ENCODE measurements at regions not wholly inside any gene's neighbourhood (a gene's known extent, or its start where the extent isn't known, plus 50 kb on each side); places are given as distances from the start of the nearest gene placed in this dataset.
"Not testable (repeated sequence)": the region's sequence is repeated elsewhere in the genome, so short reads cannot be mapped to it uniquely, and the experiment has no call there.

- Mint-ChIP-seq H3K4me3 (no peak overlapping the region), H3K27me3 (ENCODE audit: insufficient read depth, low read depth) (peaks cover 3% of the 10 kb centered on the region), H3K27ac (no peak overlapping the region), H3K4me1 (peaks cover 8% of the 10 kb centered on the region), H3K9me3 (no peaks in the 10 kb centered on the region), H3K36me3 (no peaks in the 10 kb centered on the region)
- no peak overlapping the region for H3K27ac ChIP-seq
- no peak overlapping the region for H3K4me2 ChIP-seq
- no peaks in the 10 kb centered on the region for H3K27me3 ChIP-seq
- H2AFZ ChIP-seq (replicated peaks), result no peak overlapping the region
- H3K9me3 ChIP-seq (ENCODE audit: low read depth), result no peaks in the 10 kb centered on the region
- no peak for DNase-seq (ENCODE audit: low spot score)
- peaks cover 7% of the 10 kb centered on the region for H3K4me1 ChIP-seq
- no peaks in the 10 kb centered on the region for H4K20me1 ChIP-seq (ENCODE audit: low read depth)
- no peaks in the 10 kb centered on the region for H3K36me3 ChIP-seq
- no peaks in the 10 kb centered on the region for H3K79me2 ChIP-seq (ENCODE audit: low read depth)
- no peak overlapping the region for H3K4me3 ChIP-seq
- H3F3A ChIP-seq (ENCODE audit: low read depth), result no peaks in the 10 kb centered on the region
- no peak overlapping the region for H3K9ac ChIP-seq
- TF ChIP-seq CTCF (IDR thresholded peaks at IDR 0.05) (no peak), EZH2phosphoT487 (IDR thresholded peaks at IDR 0.05) (no peak), EZH2 (IDR thresholded peaks at IDR 0.05) (no peak)
Observed at GRCh38 chr2:129559101-129559500, 420.4 kb upstream of the RAB6C start.

- DNase-seq (ENCODE audit: low spot score), result no peak
- no peak overlapping the region for H3K9ac ChIP-seq
- no peak overlapping the region for H3K27ac Mint-ChIP-seq
Observed at GRCh38 chr2:129565551-129566109, 413.8 kb upstream of the RAB6C start.

GRCh38 chr2:129570812-129571211 lies 408.7 kb upstream of the RAB6C start:
- not testable (repeated sequence) for H3K79me2 ChIP-seq (ENCODE audit: low read depth); H3K27ac ChIP-seq; H3K4me2 ChIP-seq; H3K27ac Mint-ChIP-seq; H3K27me3 ChIP-seq; H3K4me1 ChIP-seq; H3K4me1 Mint-ChIP-seq; H3K27me3 Mint-ChIP-seq (ENCODE audit: insufficient read depth, low read depth); H3K36me3 ChIP-seq; H3F3A ChIP-seq (ENCODE audit: low read depth); H3K4me3 ChIP-seq; H2AFZ ChIP-seq (replicated peaks); H3K4me3 Mint-ChIP-seq; H3K9ac ChIP-seq; DNase-seq (ENCODE audit: low spot score); H3K9me3 ChIP-seq (ENCODE audit: low read depth); H3K36me3 Mint-ChIP-seq; H4K20me1 ChIP-seq (ENCODE audit: low read depth)
- peaks cover 21% of the 10 kb centered on the region for H3K9me3 Mint-ChIP-seq

More at GRCh38 chr2:129565551-129566109, 413.8 kb upstream of the RAB6C start:
- H3K4me2 ChIP-seq, result no peak overlapping the region
- no peaks in the 10 kb centered on the region for H3K79me2 ChIP-seq (ENCODE audit: low read depth)
- H2AFZ ChIP-seq (replicated peaks), result peak overlapping the region; percentile 30
- H3K36me3 ChIP-seq, result no peaks in the 10 kb centered on the region
- no peaks in the 10 kb centered on the region for H3F3A ChIP-seq (ENCODE audit: low read depth)
- H4K20me1 ChIP-seq (ENCODE audit: low read depth), result no peaks in the 10 kb centered on the region
- no peak overlapping the region for H3K4me3 Mint-ChIP-seq
- no peak overlapping the region for H3K4me3 ChIP-seq
- H3K27me3 Mint-ChIP-seq (ENCODE audit: insufficient read depth, low read depth), result no peaks in the 10 kb centered on the region
- no peaks in the 10 kb centered on the region for H3K4me1 Mint-ChIP-seq
- no peaks in the 10 kb centered on the region for H3K9me3 ChIP-seq (ENCODE audit: low read depth)
- H3K27me3 ChIP-seq, result no peaks in the 10 kb centered on the region
- TF ChIP-seq CTCF (IDR thresholded peaks at IDR 0.05) (no peak), EZH2phosphoT487 (IDR thresholded peaks at IDR 0.05) (no peak), EZH2 (IDR thresholded peaks at IDR 0.05) (no peak)
- H3K27ac ChIP-seq, result no peak overlapping the region
- no peaks in the 10 kb centered on the region for H3K36me3 Mint-ChIP-seq
- no peaks in the 10 kb centered on the region for H3K4me1 ChIP-seq
- peaks cover 8% of the 10 kb centered on the region for H3K9me3 Mint-ChIP-seq

GRCh38 chr2:129575431-129575830 lies 404.0 kb upstream of the RAB6C start:
- no peaks in the 10 kb centered on the region for H3K36me3 ChIP-seq
- no peak for DNase-seq (ENCODE audit: low spot score)
- H3K9me3 ChIP-seq (ENCODE audit: low read depth), result no peaks in the 10 kb centered on the region
- H3K27me3 ChIP-seq, result no peaks in the 10 kb centered on the region
- Mint-ChIP-seq H3K27me3 (ENCODE audit: insufficient read depth, low read depth) (peaks cover 4% of the 10 kb centered on the region), H3K9me3 (peaks cover 15% of the 10 kb centered on the region), H3K36me3 (no peaks in the 10 kb centered on the region), H3K4me3 (no peak overlapping the region), H3K27ac (no peak overlapping the region), H3K4me1 (no peaks in the 10 kb centered on the region)
- H3K4me1 ChIP-seq, result no peaks in the 10 kb centered on the region
- H3K79me2 ChIP-seq (ENCODE audit: low read depth), result no peaks in the 10 kb centered on the region
- H3K27ac ChIP-seq, result no peak overlapping the region
- TF ChIP-seq CTCF (IDR thresholded peaks at IDR 0.05) (no peak), EZH2 (IDR thresholded peaks at IDR 0.05) (no peak), EZH2phosphoT487 (IDR thresholded peaks at IDR 0.05) (no peak)
- H4K20me1 ChIP-seq (ENCODE audit: low read depth), result no peaks in the 10 kb centered on the region
- no peak overlapping the region for H2AFZ ChIP-seq (replicated peaks)
- no peak overlapping the region for H3K4me2 ChIP-seq
- H3K9ac ChIP-seq, result no peak overlapping the region
- H3K4me3 ChIP-seq, result no peak overlapping the region
- no peaks in the 10 kb centered on the region for H3F3A ChIP-seq (ENCODE audit: low read depth)

Data from neural progenitor cell (in vitro differentiated cells).